ENCODE measurements at regions not wholly inside any gene's neighbourhood (a gene's known extent, or its start where the extent isn't known, plus 50 kb on each side); places are given as distances from the start of the nearest gene placed in this dataset.

DNA sequence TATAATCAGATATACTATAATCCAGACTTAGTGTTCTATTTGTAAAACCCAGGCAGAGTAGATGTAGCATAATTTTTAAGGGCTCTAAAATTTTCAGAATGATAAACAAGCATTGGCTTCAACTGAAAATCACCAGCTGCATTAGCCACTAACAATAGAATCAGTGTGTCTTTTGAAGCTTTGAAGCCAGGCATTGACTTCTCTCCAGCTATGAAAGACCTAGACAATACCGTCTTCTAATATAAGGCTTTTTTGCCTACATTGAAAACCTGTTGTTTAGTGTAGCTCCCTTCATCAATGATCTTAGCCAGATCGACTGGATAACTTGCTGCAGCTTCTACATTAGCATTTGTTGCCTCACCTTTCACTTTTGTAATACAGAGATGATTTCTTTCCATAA lies 1877.3 kb upstream of the ACO1 start:
- no peaks in the 10 kb centered on the region for H3K27me3 Mint-ChIP-seq (ENCODE audit: insufficient read depth, low read depth)
- no peaks in the 10 kb centered on the region for H3K36me3 Mint-ChIP-seq
- Histone ChIP-seq H4K20me1 (ENCODE audit: low read depth) (no peaks in the 10 kb centered on the region), H3K79me2 (ENCODE audit: low read depth) (no peaks in the 10 kb centered on the region), H3K36me3 (no peaks in the 10 kb centered on the region), H3K9ac (no peak overlapping the region), H3K27ac (no peak overlapping the region), H3F3A (ENCODE audit: low read depth) (no peaks in the 10 kb centered on the region), H3K4me3 (no peak overlapping the region), H3K9me3 (ENCODE audit: low read depth) (no peaks in the 10 kb centered on the region), H3K4me2 (no peak overlapping the region), H3K4me1 (no peaks in the 10 kb centered on the region), H2AFZ (replicated peaks) (no peak overlapping the region), H3K27me3 (no peaks in the 10 kb centered on the region)
- H3K4me3 Mint-ChIP-seq: no peak overlapping the region
- H3K9me3 Mint-ChIP-seq: no peaks in the 10 kb centered on the region
- TF ChIP-seq EZH2phosphoT487 (IDR thresholded peaks at IDR 0.05) (no peak), EZH2 (IDR thresholded peaks at IDR 0.05) (no peak)
- TF ChIP-seq, protein P1, sequence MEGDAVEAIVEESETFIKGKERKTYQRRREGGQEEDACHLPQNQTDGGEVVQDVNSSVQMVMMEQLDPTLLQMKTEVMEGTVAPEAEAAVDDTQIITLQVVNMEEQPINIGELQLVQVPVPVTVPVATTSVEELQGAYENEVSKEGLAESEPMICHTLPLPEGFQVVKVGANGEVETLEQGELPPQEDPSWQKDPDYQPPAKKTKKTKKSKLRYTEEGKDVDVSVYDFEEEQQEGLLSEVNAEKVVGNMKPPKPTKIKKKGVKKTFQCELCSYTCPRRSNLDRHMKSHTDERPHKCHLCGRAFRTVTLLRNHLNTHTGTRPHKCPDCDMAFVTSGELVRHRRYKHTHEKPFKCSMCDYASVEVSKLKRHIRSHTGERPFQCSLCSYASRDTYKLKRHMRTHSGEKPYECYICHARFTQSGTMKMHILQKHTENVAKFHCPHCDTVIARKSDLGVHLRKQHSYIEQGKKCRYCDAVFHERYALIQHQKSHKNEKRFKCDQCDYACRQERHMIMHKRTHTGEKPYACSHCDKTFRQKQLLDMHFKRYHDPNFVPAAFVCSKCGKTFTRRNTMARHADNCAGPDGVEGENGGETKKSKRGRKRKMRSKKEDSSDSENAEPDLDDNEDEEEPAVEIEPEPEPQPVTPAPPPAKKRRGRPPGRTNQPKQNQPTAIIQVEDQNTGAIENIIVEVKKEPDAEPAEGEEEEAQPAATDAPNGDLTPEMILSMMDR (IDR thresholded peaks at IDR 0.05): no peak
- H3K4me1 Mint-ChIP-seq: no peaks in the 10 kb centered on the region
- no peak for DNase-seq (ENCODE audit: low spot score)
- H3K27ac Mint-ChIP-seq: no peak overlapping the region

DNA sequence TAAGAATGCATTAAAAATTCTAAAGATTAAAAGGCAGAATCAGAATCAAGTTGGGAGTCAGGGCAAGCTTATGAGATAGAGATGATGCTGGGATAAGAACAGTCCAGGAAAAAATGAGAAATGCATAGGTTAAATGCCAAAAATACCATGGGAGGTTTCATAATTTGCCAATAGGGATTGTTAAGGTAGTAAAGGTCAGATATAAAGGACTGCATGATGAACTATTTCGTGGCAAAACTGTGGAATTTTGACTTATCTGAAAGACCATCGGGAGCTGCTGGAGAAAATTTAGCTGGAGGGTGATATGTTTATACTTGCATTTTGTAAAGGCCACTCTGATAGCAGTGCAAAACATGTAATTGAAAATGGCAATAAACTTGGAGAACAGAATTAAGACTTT lies 1872.8 kb upstream of the ACO1 start:
- no peaks in the 10 kb centered on the region for H3K4me1 Mint-ChIP-seq
- DNase-seq (ENCODE audit: low spot score): no peak
- no peak overlapping the region for H2AFZ ChIP-seq (replicated peaks)
- no peaks in the 10 kb centered on the region for H3K27me3 ChIP-seq
- no peaks in the 10 kb centered on the region for H3K36me3 ChIP-seq
- no peaks in the 10 kb centered on the region for H3K36me3 Mint-ChIP-seq
- H3K4me3 Mint-ChIP-seq: no peak overlapping the region
- no peak overlapping the region for H3K27ac ChIP-seq
- H3K79me2 ChIP-seq (ENCODE audit: low read depth): no peaks in the 10 kb centered on the region
- no peaks in the 10 kb centered on the region for H3K4me1 ChIP-seq
- no peak overlapping the region for H3K27ac Mint-ChIP-seq
- no peaks in the 10 kb centered on the region for H3K9me3 Mint-ChIP-seq
- H3K9me3 ChIP-seq (ENCODE audit: low read depth): no peaks in the 10 kb centered on the region
- TF ChIP-seq EZH2 (IDR thresholded peaks at IDR 0.05) (no peak), EZH2phosphoT487 (IDR thresholded peaks at IDR 0.05) (no peak)
- TF ChIP-seq, protein P1 (IDR thresholded peaks at IDR 0.05): no peak
- no peaks in the 10 kb centered on the region for H3F3A ChIP-seq (ENCODE audit: low read depth)
- H3K27me3 Mint-ChIP-seq (ENCODE audit: insufficient read depth, low read depth): no peaks in the 10 kb centered on the region
- H3K4me2 ChIP-seq: no peak overlapping the region
- no peaks in the 10 kb centered on the region for H4K20me1 ChIP-seq (ENCODE audit: low read depth)
- no peak overlapping the region for H3K9ac ChIP-seq
- H3K4me3 ChIP-seq: no peak overlapping the region

DNA sequence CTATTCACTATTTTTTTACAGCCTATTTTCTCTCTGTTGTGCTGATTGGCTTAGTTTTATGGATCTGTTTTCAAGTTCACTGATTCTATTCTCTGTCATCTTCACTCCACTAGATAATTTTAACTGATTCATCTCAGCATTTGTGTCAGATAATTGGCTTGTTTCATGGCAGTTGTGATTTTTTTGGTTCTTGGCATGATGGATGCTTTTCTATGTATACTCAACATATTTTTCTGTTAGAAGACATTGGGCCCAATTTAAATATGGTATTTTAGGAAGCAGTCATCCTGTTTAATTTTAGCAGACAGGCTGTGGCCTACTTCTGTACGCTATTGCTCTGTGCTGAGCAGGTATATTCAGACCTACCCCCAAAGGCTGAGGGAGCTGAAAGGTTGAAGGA lies 1865.3 kb upstream of the ACO1 start:
- no peaks in the 10 kb centered on the region for H3F3A ChIP-seq (ENCODE audit: low read depth)
- no peak overlapping the region for H3K27ac Mint-ChIP-seq
- DNase-seq (ENCODE audit: low spot score): no peak
- peaks cover 7% of the 10 kb centered on the region for H3K4me1 Mint-ChIP-seq
- no peaks in the 10 kb centered on the region for H4K20me1 ChIP-seq (ENCODE audit: low read depth)
- H3K36me3 Mint-ChIP-seq: no peaks in the 10 kb centered on the region
- H3K9me3 Mint-ChIP-seq: no peaks in the 10 kb centered on the region
- no peak for TF ChIP-seq EZH2phosphoT487 (IDR thresholded peaks at IDR 0.05)
- no peaks in the 10 kb centered on the region for H3K27me3 ChIP-seq
- no peak overlapping the region for H2AFZ ChIP-seq (replicated peaks)
- no peak overlapping the region for H3K9ac ChIP-seq
- no peaks in the 10 kb centered on the region for H3K36me3 ChIP-seq
- H3K79me2 ChIP-seq (ENCODE audit: low read depth): no peaks in the 10 kb centered on the region
- no peaks in the 10 kb centered on the region for H3K27me3 Mint-ChIP-seq (ENCODE audit: insufficient read depth, low read depth)
- no peak overlapping the region for H3K27ac ChIP-seq
- H3K9me3 ChIP-seq (ENCODE audit: low read depth): no peaks in the 10 kb centered on the region
- no peak overlapping the region for H3K4me3 Mint-ChIP-seq
- no peak overlapping the region for H3K4me3 ChIP-seq
- no peak overlapping the region for H3K4me2 ChIP-seq
- no peaks in the 10 kb centered on the region for H3K4me1 ChIP-seq

DNA sequence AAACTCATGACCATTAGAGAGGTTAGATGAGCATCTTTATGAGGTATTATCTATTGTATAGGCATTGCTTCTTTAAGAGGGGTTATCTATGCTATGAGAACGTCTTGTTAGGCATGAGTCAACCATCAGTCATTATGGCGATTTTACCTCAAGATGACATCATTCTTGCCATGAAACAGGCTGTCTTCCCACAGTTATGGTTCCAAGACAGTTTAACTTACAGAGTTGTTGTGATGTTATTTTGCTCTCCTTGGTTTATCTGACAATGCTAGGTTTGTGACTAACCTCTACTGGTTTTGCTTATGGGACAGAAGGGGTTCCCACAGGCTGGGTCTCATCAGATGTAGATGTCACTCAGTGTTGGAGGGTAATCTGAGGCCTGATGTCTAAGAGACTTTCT lies 1864.7 kb upstream of the ACO1 start:
- Histone ChIP-seq H3K79me2 (ENCODE audit: low read depth) (no peaks in the 10 kb centered on the region), H4K20me1 (ENCODE audit: low read depth) (no peaks in the 10 kb centered on the region), H2AFZ (replicated peaks) (no peak overlapping the region), H3K4me3 (no peak overlapping the region), H3F3A (ENCODE audit: low read depth) (no peaks in the 10 kb centered on the region), H3K4me2 (no peak overlapping the region), H3K9ac (no peak overlapping the region), H3K36me3 (no peaks in the 10 kb centered on the region), H3K27me3 (no peaks in the 10 kb centered on the region), H3K4me1 (no peaks in the 10 kb centered on the region), H3K27ac (no peak overlapping the region), H3K9me3 (ENCODE audit: low read depth) (no peaks in the 10 kb centered on the region)
- Mint-ChIP-seq H3K27ac (no peak overlapping the region), H3K36me3 (no peaks in the 10 kb centered on the region), H3K9me3 (no peaks in the 10 kb centered on the region), H3K4me1 (peaks cover 7% of the 10 kb centered on the region), H3K4me3 (no peak overlapping the region), H3K27me3 (ENCODE audit: insufficient read depth, low read depth) (no peaks in the 10 kb centered on the region)
- DNase-seq (ENCODE audit: low spot score): no peak
- TF ChIP-seq, protein P1 (IDR thresholded peaks at IDR 0.05): no peak
- no peak for TF ChIP-seq EZH2phosphoT487 (IDR thresholded peaks at IDR 0.05)
- no peak for TF ChIP-seq EZH2 (IDR thresholded peaks at IDR 0.05)

Measured in neural progenitor cell (in vitro differentiated cells).